ENCODE measurements at regions not wholly inside any gene's neighbourhood (a gene's known extent, or its start where the extent isn't known, plus 50 kb on each side); places are given as distances from the start of the nearest gene placed in this dataset.

DNA sequence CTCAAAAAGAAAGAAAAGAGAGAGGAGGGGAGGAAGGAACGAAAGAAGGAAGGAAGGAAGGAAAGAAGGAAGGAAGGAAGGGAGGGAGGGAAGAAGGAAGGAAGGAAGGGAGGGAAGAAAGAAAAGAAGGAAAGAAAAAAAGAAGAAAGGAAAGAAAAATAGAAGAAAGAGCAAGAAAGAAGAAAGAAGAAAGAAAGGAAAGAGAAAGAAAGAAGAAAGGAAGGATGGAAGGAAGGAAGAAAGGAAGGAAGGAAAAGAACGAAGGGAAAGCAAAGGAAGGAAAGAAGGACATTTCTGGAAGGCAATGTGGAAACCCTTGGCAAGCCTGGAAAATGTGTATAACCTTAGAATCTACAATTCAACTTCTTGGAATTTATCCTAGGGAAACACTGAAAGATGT lies 150.4 kb upstream of the LHX1 start:
- H3K4me3 ChIP-seq (ENCODE audit: low read depth, low read length) = no peak overlapping the region
- CTCF ChIA-PET = no interaction called here
- POLR2A ChIA-PET = no interaction called here
- TF ChIP-seq, protein P1, sequence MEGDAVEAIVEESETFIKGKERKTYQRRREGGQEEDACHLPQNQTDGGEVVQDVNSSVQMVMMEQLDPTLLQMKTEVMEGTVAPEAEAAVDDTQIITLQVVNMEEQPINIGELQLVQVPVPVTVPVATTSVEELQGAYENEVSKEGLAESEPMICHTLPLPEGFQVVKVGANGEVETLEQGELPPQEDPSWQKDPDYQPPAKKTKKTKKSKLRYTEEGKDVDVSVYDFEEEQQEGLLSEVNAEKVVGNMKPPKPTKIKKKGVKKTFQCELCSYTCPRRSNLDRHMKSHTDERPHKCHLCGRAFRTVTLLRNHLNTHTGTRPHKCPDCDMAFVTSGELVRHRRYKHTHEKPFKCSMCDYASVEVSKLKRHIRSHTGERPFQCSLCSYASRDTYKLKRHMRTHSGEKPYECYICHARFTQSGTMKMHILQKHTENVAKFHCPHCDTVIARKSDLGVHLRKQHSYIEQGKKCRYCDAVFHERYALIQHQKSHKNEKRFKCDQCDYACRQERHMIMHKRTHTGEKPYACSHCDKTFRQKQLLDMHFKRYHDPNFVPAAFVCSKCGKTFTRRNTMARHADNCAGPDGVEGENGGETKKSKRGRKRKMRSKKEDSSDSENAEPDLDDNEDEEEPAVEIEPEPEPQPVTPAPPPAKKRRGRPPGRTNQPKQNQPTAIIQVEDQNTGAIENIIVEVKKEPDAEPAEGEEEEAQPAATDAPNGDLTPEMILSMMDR (IDR thresholded peaks at IDR 0.05; ENCODE audit: insufficient read depth, low read depth, low read length) = no peak
- H3K36me3 ChIP-seq (ENCODE audit: control insufficient read depth, insufficient read depth, low read length) = no peaks in the 10 kb centered on the region
- peaks cover 7% of the 10 kb centered on the region for H3K27me3 ChIP-seq (ENCODE audit: control insufficient read depth, insufficient read depth, low read length)
- no peak for DNase-seq (ENCODE audit: low read depth)

GRCh38 chr17:36791150-36791941 lies 145.9 kb upstream of the LHX1 start:
- POLR2A ChIA-PET = no interaction called here
- H3K36me3 ChIP-seq (ENCODE audit: control insufficient read depth, insufficient read depth, low read length) = no peaks in the 10 kb centered on the region
- H3K4me3 ChIP-seq (ENCODE audit: low read depth, low read length) = no peak overlapping the region
- H3K27me3 ChIP-seq (ENCODE audit: control insufficient read depth, insufficient read depth, low read length) = peaks cover 14% of the 10 kb centered on the region
- TF ChIP-seq, protein P1 (IDR thresholded peaks at IDR 0.05; ENCODE audit: insufficient read depth, low read depth, low read length) = no peak
- CTCF ChIA-PET = interaction anchor here (1.7 kb wide), 1 partner anchor 34 kb away, joined by 3 read pairs; no protein-coding TSS in a partner anchor
- no peak for DNase-seq (ENCODE audit: low read depth)

DNA sequence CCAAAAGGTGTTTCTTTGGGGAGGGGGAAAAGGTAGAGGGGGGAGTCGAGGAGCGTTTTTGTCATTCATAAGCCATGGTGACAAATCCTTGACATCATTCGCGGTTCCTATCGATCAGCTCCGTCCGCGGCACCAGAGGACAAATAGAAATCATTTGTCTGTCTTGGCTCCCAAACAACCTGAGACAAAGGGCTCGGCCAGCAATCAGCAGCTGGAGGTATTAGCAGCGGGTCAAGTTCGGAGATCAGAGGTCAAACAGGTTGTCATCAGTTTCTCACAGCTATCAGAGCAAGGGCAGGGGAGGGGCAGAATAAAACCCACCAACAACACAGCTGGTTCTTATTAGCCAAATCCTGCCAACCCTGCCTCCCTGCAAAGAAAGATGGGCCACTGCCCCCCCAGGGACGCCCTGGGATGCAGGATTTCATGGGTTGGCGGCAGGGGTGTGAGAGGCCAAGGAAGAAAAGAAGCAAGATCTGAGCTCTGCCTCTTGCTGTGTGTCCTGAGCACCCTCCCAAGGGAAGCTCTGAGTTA lies 145.3 kb upstream of the LHX1 start:
- TF ChIP-seq, protein P1 (IDR thresholded peaks at IDR 0.05; ENCODE audit: insufficient read depth, low read depth, low read length) = no peak
- Histone ChIP-seq H3K4me3 (ENCODE audit: low read depth, low read length) (no peak overlapping the region), H3K36me3 (ENCODE audit: control insufficient read depth, insufficient read depth, low read length) (no peaks in the 10 kb centered on the region), H3K27me3 (ENCODE audit: control insufficient read depth, insufficient read depth, low read length) (peaks cover 14% of the 10 kb centered on the region)
- ChIA-PET POLR2A (no interaction called here), CTCF (interaction anchor here (1.7 kb wide), 1 partner anchor 35 kb away, joined by 3 read pairs; no protein-coding TSS in a partner anchor)
- no peak for DNase-seq (ENCODE audit: low read depth)

- H3K4me3 ChIP-seq (ENCODE audit: low read depth, low read length) = no peak overlapping the region
- TF ChIP-seq, protein P1 (IDR thresholded peaks at IDR 0.05; ENCODE audit: insufficient read depth, low read depth, low read length) = no peak
- POLR2A ChIA-PET = no interaction called here
- peaks cover 16% of the 10 kb centered on the region for H3K27me3 ChIP-seq (ENCODE audit: control insufficient read depth, insufficient read depth, low read length)
- H3K36me3 ChIP-seq (ENCODE audit: control insufficient read depth, insufficient read depth, low read length) = no peaks in the 10 kb centered on the region
- CTCF ChIA-PET = interaction anchor here (0.6 to 1.7 kb wide), 2 partner anchors 36 to 131 kb away, joined by 3 read pairs; no protein-coding TSS in a partner anchor
- DNase-seq (ENCODE audit: low read depth) = no peak
These were observed 144.4 kb upstream of the LHX1 start for GRCh38 chr17:36792849-36793248.

DNA sequence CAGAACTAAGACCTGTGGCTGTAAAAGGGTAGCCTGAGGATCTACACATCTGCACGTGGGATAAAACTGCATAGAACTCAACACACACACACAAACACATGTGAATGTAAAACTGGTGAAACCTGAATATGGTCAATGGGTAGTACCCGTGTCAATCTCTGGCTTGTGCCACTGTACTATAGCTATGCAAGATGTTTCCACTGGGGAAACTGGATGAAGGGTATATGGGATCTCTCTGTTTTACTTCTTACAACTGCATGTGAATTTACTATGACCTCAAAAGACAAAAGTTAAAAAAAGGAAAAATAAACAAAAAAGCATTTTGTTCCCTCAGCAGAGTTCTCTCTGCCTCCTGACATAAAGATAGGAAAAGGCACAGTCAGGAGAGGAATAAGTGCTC lies 143.3 kb upstream of the LHX1 start:
- DNase-seq (ENCODE audit: low read depth) = no peak
- no peak overlapping the region for H3K4me3 ChIP-seq (ENCODE audit: low read depth, low read length)
- POLR2A ChIA-PET = no interaction called here
- H3K36me3 ChIP-seq (ENCODE audit: control insufficient read depth, insufficient read depth, low read length) = no peaks in the 10 kb centered on the region
- TF ChIP-seq, protein P1 (IDR thresholded peaks at IDR 0.05; ENCODE audit: insufficient read depth, low read depth, low read length) = no peak
- CTCF ChIA-PET = no interaction called here
- peaks cover 17% of the 10 kb centered on the region for H3K27me3 ChIP-seq (ENCODE audit: control insufficient read depth, insufficient read depth, low read length)

Measured in BJ (cell line).